ENCODE measurements at regions not wholly inside any gene's neighbourhood (a gene's known extent, or its start where the extent isn't known, plus 50 kb on each side); places are given as distances from the start of the nearest gene placed in this dataset.

DNA sequence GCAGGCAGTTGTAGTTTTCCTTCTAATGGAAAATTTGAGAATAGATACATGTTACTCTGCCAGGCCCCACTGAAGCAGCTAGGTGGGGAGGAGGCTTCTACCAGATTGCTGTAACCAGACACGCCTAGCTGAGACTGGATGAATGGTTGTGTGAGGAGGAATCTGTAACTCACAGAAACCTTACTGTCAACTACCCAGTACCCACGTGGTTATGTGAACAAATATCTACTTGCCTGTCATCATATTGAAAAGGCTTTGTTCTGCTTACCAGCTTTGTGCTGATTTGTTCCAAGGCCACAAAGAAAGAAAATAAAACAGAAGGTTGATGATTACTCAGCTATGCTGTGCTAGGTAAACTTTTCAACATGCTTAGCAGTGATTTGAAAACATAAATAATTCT, 167.2 kb downstream of the CAPZA3 start:
- Histone ChIP-seq H3K36me3 (ENCODE audit: insufficient read depth, low read length) (no peaks in the 10 kb centered on the region), H3K9ac (ENCODE audit: low read length) (no peak overlapping the region), H3K4me3 (ENCODE audit: low read depth in 1 of 2, low read length in 2 of 2) (no peak overlapping the region), H3K9me3 (ENCODE audit: low read length) (peaks cover 3% of the 10 kb centered on the region), H3K4me1 (ENCODE audit: insufficient read depth, low read length) (no peaks in the 10 kb centered on the region), H3K27me3 (ENCODE audit: control insufficient read depth in 1 of 2, insufficient read depth in 2 of 2, low read length in 2 of 2) (no peaks in the 10 kb centered on the region), H3K27ac (ENCODE audit: low read depth, low read length) (no peak overlapping the region)

DNA sequence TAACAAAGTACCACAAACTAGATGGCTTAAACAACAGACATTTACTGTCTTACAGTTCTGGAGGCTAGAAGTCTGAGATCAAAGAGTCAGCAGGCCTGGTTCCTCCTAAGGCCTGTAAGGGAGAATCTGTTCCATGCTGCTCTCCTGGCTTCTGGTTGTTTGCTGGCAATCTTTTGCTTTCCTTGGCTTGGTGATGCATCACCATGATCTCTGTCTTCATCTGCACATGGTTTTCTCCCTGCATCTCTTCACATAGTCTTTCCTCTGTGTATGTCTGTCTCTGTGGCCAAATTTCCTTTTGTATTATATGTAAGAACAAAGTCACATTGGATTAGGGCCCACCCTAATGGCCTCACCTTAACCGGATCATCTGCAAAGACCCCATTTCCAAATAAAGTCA, 168.5 kb downstream of the CAPZA3 start:
- H3K27ac ChIP-seq (ENCODE audit: low read depth, low read length), result no peak overlapping the region
- H3K27me3 ChIP-seq (ENCODE audit: control insufficient read depth in 1 of 2, insufficient read depth in 2 of 2, low read length in 2 of 2), result no peaks in the 10 kb centered on the region
- no peak overlapping the region for H3K4me3 ChIP-seq (ENCODE audit: low read depth in 1 of 2, low read length in 2 of 2)
- H3K9ac ChIP-seq (ENCODE audit: low read length), result no peak overlapping the region
- peaks cover 3% of the 10 kb centered on the region for H3K9me3 ChIP-seq (ENCODE audit: low read length)
- H3K4me1 ChIP-seq (ENCODE audit: insufficient read depth, low read length), result no peaks in the 10 kb centered on the region
- no peaks in the 10 kb centered on the region for H3K36me3 ChIP-seq (ENCODE audit: insufficient read depth, low read length)

DNA sequence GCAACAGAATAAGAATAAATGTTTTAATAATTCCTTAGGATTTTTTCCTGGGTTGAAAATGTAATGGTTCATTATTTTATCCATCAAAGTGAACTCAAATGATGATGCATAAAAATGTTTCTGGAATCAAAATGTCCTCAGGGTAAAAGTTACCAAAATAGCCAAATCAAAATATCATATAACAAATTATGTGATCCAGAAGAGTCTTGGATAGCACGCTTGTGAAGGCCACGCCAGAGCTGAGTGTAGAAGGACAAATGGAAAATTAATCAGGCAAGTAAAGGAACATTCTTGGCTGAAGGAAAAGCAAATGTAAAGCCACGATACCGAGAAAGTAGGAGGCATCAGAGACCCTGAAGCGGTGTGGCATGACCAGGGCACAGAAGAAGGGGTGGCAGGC, 169.2 kb downstream of the CAPZA3 start:
- Histone ChIP-seq H3K9ac (ENCODE audit: low read length) (no peak overlapping the region), H3K27ac (ENCODE audit: low read depth, low read length) (no peak overlapping the region), H3K9me3 (ENCODE audit: low read length) (peaks cover 3% of the 10 kb centered on the region), H3K27me3 (ENCODE audit: control insufficient read depth in 1 of 2, insufficient read depth in 2 of 2, low read length in 2 of 2) (no peaks in the 10 kb centered on the region), H3K36me3 (ENCODE audit: insufficient read depth, low read length) (no peaks in the 10 kb centered on the region), H3K4me1 (ENCODE audit: insufficient read depth, low read length) (no peaks in the 10 kb centered on the region), H3K4me3 (ENCODE audit: low read depth in 1 of 2, low read length in 2 of 2) (no peak overlapping the region)

DNA sequence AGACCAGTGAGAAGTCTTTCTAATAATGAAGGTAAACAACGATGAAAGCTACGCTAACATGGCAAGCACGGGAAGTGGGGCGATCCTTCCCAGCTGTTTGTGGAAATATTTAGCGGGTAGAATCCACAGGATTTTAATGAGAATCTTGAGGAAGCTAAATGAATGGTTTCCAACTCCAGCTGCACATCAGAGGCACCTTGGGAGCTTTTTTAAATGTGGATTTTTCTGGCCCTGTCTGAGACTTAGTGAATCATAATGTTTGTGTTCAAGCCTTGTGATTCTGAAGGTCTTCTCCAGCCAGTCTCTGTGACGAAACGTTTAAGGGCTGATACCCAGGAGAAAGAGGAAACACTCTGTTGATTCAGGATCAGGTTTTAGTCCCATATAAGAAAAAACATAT, 169.8 kb downstream of the CAPZA3 start:
- Histone ChIP-seq H3K4me1 (ENCODE audit: insufficient read depth, low read length) (no peaks in the 10 kb centered on the region), H3K36me3 (ENCODE audit: insufficient read depth, low read length) (no peaks in the 10 kb centered on the region), H3K27ac (ENCODE audit: low read depth, low read length) (no peak overlapping the region), H3K9me3 (ENCODE audit: low read length) (peaks cover 3% of the 10 kb centered on the region), H3K4me3 (ENCODE audit: low read depth in 1 of 2, low read length in 2 of 2) (no peak overlapping the region), H3K27me3 (ENCODE audit: control insufficient read depth in 1 of 2, insufficient read depth in 2 of 2, low read length in 2 of 2) (no peaks in the 10 kb centered on the region), H3K9ac (ENCODE audit: low read length) (no peak overlapping the region)

DNA sequence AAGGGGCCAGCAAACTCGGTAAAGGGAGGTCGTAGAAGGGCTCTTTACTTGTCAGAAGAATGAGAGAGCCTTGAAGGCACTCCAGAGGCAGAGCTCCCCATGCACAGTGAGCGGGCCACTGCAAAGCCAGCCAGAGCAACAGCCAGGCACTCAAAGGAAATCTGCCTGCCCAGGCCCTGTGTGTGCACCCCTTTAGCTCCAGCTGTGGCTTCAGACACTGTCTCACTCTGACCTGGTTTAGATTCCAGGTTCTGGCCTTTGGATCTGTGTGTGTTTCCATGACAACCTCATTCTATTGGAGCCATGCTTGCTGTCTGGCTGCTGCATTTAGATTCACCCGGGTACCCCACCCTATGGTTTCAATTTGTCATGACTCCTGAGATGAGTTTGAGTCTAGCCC, 170.3 kb downstream of the CAPZA3 start:
- Histone ChIP-seq H3K27me3 (ENCODE audit: control insufficient read depth in 1 of 2, insufficient read depth in 2 of 2, low read length in 2 of 2) (no peaks in the 10 kb centered on the region), H3K36me3 (ENCODE audit: insufficient read depth, low read length) (no peaks in the 10 kb centered on the region), H3K9me3 (ENCODE audit: low read length) (peaks cover 3% of the 10 kb centered on the region), H3K4me1 (ENCODE audit: insufficient read depth, low read length) (no peaks in the 10 kb centered on the region), H3K4me3 (ENCODE audit: low read depth in 1 of 2, low read length in 2 of 2) (no peak overlapping the region), H3K9ac (ENCODE audit: low read length) (no peak overlapping the region), H3K27ac (ENCODE audit: low read depth, low read length) (no peak overlapping the region)

DNA sequence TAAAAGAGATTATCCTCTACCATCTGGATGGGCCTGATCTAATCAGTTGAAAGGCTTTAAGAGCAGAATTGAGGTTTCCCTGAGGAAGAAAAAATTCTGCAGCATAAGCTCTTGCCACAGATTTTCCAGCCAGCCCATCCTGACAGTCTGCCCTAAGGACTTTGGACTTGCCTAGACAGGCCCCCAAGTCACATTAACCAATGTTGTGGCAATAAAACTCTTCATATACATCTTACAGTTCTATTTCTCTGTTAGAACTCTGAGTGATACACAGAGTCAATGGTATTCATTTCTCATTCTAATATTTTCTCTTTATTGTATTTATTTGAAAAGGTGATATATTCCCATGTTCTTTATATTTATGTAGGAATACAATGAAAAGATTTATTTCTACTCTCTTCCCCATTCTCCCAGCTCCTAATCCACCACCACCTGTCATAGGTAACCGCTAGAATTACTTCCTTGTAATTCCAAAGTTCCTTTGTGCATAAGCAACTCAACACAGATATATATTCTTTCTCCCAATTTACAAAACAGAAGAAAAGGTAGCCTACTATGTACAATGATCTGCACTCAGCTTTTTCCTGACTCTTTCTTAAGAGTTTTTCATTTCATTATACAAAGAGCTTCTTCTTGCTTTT, 182.1 kb downstream of the CAPZA3 start:
- H3K27me3 ChIP-seq (ENCODE audit: control insufficient read depth in 1 of 2, insufficient read depth in 2 of 2, low read length in 2 of 2), result no peaks in the 10 kb centered on the region
- H3K9me3 ChIP-seq (ENCODE audit: low read length), result no peaks in the 10 kb centered on the region
- no peaks in the 10 kb centered on the region for H3K36me3 ChIP-seq (ENCODE audit: insufficient read depth, low read length)

DNA sequence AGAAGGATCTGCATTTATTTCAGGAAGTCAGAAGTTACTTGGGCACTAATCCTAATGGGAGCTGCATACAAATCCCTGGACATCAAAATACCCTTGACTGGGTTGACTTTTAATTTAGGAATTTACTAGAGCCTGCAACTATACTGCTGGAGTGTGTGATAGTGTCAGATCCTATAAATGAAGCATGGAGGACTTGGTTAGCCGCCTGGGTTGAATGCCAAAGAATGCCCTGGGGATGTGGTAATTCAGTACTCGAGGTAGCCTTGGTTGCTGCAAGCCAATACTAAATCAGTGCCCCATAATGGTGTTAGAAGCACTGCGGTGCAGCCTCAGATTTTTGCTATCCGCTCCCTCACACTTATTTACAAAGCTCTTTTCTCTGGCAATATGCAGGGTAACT, 184.9 kb downstream of the CAPZA3 start:
- no peak overlapping the region for H3K9ac ChIP-seq (ENCODE audit: low read length)
- H3K4me1 ChIP-seq (ENCODE audit: insufficient read depth, low read length), result no peaks in the 10 kb centered on the region
- no peak overlapping the region for H3K27ac ChIP-seq (ENCODE audit: low read depth, low read length)
- H3K36me3 ChIP-seq (ENCODE audit: insufficient read depth, low read length), result no peaks in the 10 kb centered on the region
- H3K27me3 ChIP-seq (ENCODE audit: control insufficient read depth in 1 of 2, insufficient read depth in 2 of 2, low read length in 2 of 2), result no peaks in the 10 kb centered on the region
- H3K9me3 ChIP-seq (ENCODE audit: low read length), result no peaks in the 10 kb centered on the region
- no peak overlapping the region for H3K4me3 ChIP-seq (ENCODE audit: low read depth in 1 of 2, low read length in 2 of 2)

More for the DNA sequence above, 182.1 kb downstream of the CAPZA3 start:
- Histone ChIP-seq H3K9ac (ENCODE audit: low read length) (no peak overlapping the region), H3K4me1 (ENCODE audit: insufficient read depth, low read length) (no peaks in the 10 kb centered on the region), H3K27ac (ENCODE audit: low read depth, low read length) (no peak overlapping the region), H3K4me3 (ENCODE audit: low read depth in 1 of 2, low read length in 2 of 2) (no peak overlapping the region)

DNA sequence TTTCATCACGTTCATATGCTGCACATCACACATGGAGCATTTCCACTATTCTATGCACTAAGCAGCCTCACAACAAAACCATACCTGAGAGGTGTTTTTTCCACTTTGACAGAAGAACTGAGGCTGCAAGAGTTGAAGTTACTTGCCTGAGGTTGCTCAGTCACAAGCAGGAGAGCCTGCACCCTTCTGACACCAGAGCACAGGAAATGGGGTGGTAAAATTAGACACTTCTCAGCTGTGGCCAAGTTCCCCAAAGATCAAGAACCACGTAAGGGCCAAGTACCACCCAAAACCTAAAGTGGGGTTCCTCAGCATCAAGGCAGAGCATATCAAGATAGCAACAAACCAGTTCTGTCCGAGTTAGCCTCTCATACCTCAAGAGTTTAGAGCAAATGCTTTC, 185.8 kb downstream of the CAPZA3 start:
- Histone ChIP-seq H3K4me3 (ENCODE audit: low read depth in 1 of 2, low read length in 2 of 2) (no peak overlapping the region), H3K9me3 (ENCODE audit: low read length) (no peaks in the 10 kb centered on the region), H3K27me3 (ENCODE audit: control insufficient read depth in 1 of 2, insufficient read depth in 2 of 2, low read length in 2 of 2) (no peaks in the 10 kb centered on the region), H3K36me3 (ENCODE audit: insufficient read depth, low read length) (no peaks in the 10 kb centered on the region), H3K9ac (ENCODE audit: low read length) (no peak overlapping the region), H3K4me1 (ENCODE audit: insufficient read depth, low read length) (no peaks in the 10 kb centered on the region), H3K27ac (ENCODE audit: low read depth, low read length) (no peak overlapping the region)

DNA sequence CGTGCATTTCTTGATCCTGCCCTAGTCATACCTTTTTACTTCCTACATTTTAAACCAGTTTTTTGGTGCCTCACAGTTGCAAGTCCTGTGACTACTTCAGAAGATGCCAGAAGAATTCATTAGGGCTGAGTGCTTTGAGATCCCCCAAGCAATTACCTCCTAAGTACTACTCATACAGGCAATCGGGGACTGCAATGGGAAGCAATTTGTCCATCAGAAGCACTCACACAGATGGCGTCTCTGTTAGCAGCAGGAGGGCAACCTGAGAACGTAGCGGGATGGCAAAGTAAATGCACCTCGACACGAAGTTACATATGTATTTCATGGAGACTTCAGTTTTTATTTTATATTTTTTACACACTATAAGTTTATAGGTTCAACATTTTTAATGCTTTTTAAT, 188.3 kb downstream of the CAPZA3 start:
- H3K9ac ChIP-seq (ENCODE audit: low read length), result no peak overlapping the region
- H3K4me3 ChIP-seq (ENCODE audit: low read depth in 1 of 2, low read length in 2 of 2), result no peak overlapping the region
- H3K36me3 ChIP-seq (ENCODE audit: insufficient read depth, low read length), result no peaks in the 10 kb centered on the region
- no peaks in the 10 kb centered on the region for H3K27me3 ChIP-seq (ENCODE audit: control insufficient read depth in 1 of 2, insufficient read depth in 2 of 2, low read length in 2 of 2)
- no peak overlapping the region for H3K27ac ChIP-seq (ENCODE audit: low read depth, low read length)
- H3K9me3 ChIP-seq (ENCODE audit: low read length), result no peaks in the 10 kb centered on the region
- H3K4me1 ChIP-seq (ENCODE audit: insufficient read depth, low read length), result no peaks in the 10 kb centered on the region

DNA sequence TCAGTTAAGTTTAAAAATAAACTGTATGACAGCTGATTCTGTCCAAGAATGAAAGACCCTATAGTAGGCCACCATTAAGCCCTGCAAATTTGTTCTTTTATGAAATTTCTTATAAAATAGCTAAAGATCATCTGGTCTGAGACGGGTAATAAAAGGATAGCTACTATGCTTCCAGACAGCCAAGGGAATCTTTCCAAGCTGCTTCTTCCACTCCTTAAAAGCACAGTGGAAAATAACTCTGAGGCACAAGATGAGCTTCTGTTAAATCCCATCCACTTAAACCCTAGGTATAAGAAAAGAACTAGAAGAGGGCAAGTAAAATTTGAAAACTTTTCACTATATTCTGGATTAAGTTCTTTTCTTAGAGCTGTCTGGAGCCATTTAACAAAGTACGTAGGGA, 194.3 kb downstream of the CAPZA3 start:
- no peaks in the 10 kb centered on the region for H3K4me1 ChIP-seq (ENCODE audit: insufficient read depth, low read length)
- no peak overlapping the region for H3K9ac ChIP-seq (ENCODE audit: low read length)
- H3K27ac ChIP-seq (ENCODE audit: low read depth, low read length), result no peak overlapping the region
- H3K27me3 ChIP-seq (ENCODE audit: control insufficient read depth in 1 of 2, insufficient read depth in 2 of 2, low read length in 2 of 2), result no peaks in the 10 kb centered on the region
- H3K9me3 ChIP-seq (ENCODE audit: low read length), result no peaks in the 10 kb centered on the region
- H3K4me3 ChIP-seq (ENCODE audit: low read depth in 1 of 2, low read length in 2 of 2), result no peak overlapping the region
- no peaks in the 10 kb centered on the region for H3K36me3 ChIP-seq (ENCODE audit: insufficient read depth, low read length)

DNA sequence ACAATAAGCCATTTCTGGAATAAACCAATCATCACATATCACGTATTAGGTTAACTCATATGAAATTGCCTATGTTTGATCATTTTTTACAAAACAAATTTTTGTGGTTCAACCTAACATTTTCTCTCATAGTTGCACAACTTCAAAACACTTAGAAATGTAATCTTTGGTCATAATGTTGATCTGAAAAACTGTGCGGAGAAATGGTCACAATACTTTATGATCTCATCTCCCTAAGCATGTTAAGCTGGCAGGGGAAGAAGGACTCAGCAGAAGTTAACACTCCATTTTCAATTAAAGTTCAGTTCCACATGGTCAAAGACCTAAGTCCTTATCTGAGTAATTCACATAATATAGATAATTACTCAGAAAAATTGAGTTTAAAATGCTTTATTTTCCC, 194.8 kb downstream of the CAPZA3 start:
- no peaks in the 10 kb centered on the region for H3K36me3 ChIP-seq (ENCODE audit: insufficient read depth, low read length)
- no peak overlapping the region for H3K9ac ChIP-seq (ENCODE audit: low read length)
- H3K4me3 ChIP-seq (ENCODE audit: low read depth in 1 of 2, low read length in 2 of 2), result no peak overlapping the region
- no peaks in the 10 kb centered on the region for H3K9me3 ChIP-seq (ENCODE audit: low read length)
- H3K27me3 ChIP-seq (ENCODE audit: control insufficient read depth in 1 of 2, insufficient read depth in 2 of 2, low read length in 2 of 2), result no peaks in the 10 kb centered on the region
- no peak overlapping the region for H3K27ac ChIP-seq (ENCODE audit: low read depth, low read length)
- no peaks in the 10 kb centered on the region for H3K4me1 ChIP-seq (ENCODE audit: insufficient read depth, low read length)

DNA sequence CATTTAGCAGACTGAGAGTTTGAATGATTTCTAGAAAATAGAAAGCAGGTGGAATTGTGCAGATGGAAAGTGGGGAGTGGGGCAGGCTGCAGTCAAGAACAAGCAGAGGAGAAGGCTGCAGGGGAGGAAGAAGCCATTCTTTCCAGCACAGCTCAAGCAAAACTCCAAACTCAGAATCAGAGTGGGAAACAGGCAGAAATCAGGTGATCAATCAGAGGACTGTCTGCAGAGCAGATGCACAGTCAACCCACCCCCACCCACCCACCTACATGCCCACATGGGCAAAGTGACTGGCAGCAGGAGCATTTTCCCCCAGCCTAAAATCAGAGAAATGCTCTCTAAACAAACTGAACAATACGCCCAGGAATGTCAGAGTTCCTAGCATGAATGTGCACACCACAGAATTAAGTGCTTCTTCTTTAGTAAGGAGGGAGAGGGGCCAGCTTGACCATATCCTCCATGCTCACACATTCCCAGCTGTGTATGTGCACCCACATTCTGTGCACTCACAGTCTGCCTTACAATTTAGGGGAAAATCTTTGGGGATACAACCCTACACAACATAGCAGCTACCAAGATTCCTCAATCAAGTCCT, 194.1 kb upstream of the PLEKHA5 start:
- Histone ChIP-seq H3K36me3 (ENCODE audit: insufficient read depth, low read length) (no peaks in the 10 kb centered on the region), H3K9ac (ENCODE audit: low read length) (no peak overlapping the region), H3K27ac (ENCODE audit: low read depth, low read length) (no peak overlapping the region), H3K9me3 (ENCODE audit: low read length) (no peaks in the 10 kb centered on the region), H3K4me1 (ENCODE audit: insufficient read depth, low read length) (no peaks in the 10 kb centered on the region), H3K4me3 (ENCODE audit: low read depth in 1 of 2, low read length in 2 of 2) (no peak overlapping the region), H3K27me3 (ENCODE audit: control insufficient read depth in 1 of 2, insufficient read depth in 2 of 2, low read length in 2 of 2) (no peaks in the 10 kb centered on the region)

All from muscle layer of colon (tissue), 2 donors.